ENCODE measurements at regions not wholly inside any gene's neighbourhood (a gene's known extent, or its start where the extent isn't known, plus 50 kb on each side); places are given as distances from the start of the nearest gene placed in this dataset.

- Histone ChIP-seq H3K9ac (ENCODE audit: low read length) (no peak overlapping the region), H3K9me3 (ENCODE audit: control insufficient read depth in 1 of 2, insufficient read depth in 1 of 2, low read depth in 1 of 2, low read length in 2 of 2) (peaks cover 44 to 49% of the 10 kb centered on the region in 2 experiments; a peak in 2 of 4 replicates), H3K27ac (ENCODE audit: low read depth, low read length) (no peak overlapping the region), H3K4me2 (ENCODE audit: low read length) (no peak overlapping the region), H2AFZ (ENCODE audit: low read depth, low read length, poor library complexity, severe bottlenecking) (no peak overlapping the region), H3K79me2 (ENCODE audit: insufficient read depth, low read length) (no peaks in the 10 kb centered on the region), H3K9me2 (ENCODE audit: insufficient read depth) (no peaks in the 10 kb centered on the region), H3K36me3 (ENCODE audit: control insufficient read depth in 1 of 2, insufficient read depth in 2 of 2, low read length in 2 of 2) (no peaks in the 10 kb centered on the region), H4K20me1 (ENCODE audit: insufficient read depth) (no peaks in the 10 kb centered on the region), H3K27me3 (ENCODE audit: insufficient read depth, low read length) (no peaks in the 10 kb centered on the region), H3K4me1 (ENCODE audit: control insufficient read depth in 1 of 2, insufficient read depth in 2 of 2, low read length in 2 of 2) (no peaks in the 10 kb centered on the region), H3K4me3 (replicated peaks in 1 of 2; ENCODE audit: low read depth in 1 of 2, low read length in 2 of 2) (no peak overlapping the region)
- intact Hi-C loops (cut with micrococcal nuclease): no loop called here
- RAD21 ChIA-PET (ENCODE audit: low non-redundant PET in 1 of 2, low total read pairs in 2 of 2, uncharacterized antibody in 2 of 2, unreplicated experiment in 2 of 2): no interaction called here
- TF ChIP-seq SIN3A (IDR thresholded peaks at IDR 0.05; ENCODE audit: low read depth) (no peak), EGR1 (IDR thresholded peaks at IDR 0.05; ENCODE audit: low read depth) (no peak), EZH2phosphoT487 (IDR thresholded peaks at IDR 0.05; ENCODE audit: borderline replicate concordance) (no peak), POLR2A (IDR thresholded peaks at IDR 0.05; ENCODE audit: borderline replicate concordance, extremely low read depth, insufficient read depth, insufficient read length) (no peak), REST (IDR thresholded peaks at IDR 0.05; ENCODE audit: low read depth) (no peak), CEBPB (IDR thresholded peaks at IDR 0.05; ENCODE audit: low read depth) (no peak), CBX3 (IDR thresholded peaks at IDR 0.05; ENCODE audit: low read depth) (no peak)
- DNase-seq (ENCODE audit: low read depth, low spot score): no peak
- BruUV-seq (replicated peaks): no TSS peak
- CTCF ChIA-PET: no interaction called here
- ATAC-seq: no peak
- POLR2A ChIA-PET: no interaction called here
Observed at GRCh38 chr10:107900131-107900530, 735.6 kb upstream of the SORCS1 start.

- Histone ChIP-seq H4K20me1 (ENCODE audit: insufficient read depth) (no peaks in the 10 kb centered on the region), H3K9me2 (ENCODE audit: insufficient read depth) (no peaks in the 10 kb centered on the region), H3K4me3 (replicated peaks in 1 of 2; ENCODE audit: low read depth in 1 of 2, low read length in 2 of 2) (no peak overlapping the region), H2AFZ (ENCODE audit: low read depth, low read length, poor library complexity, severe bottlenecking) (no peak overlapping the region), H3K79me2 (ENCODE audit: insufficient read depth, low read length) (no peaks in the 10 kb centered on the region), H3K36me3 (ENCODE audit: control insufficient read depth in 1 of 2, insufficient read depth in 2 of 2, low read length in 2 of 2) (no peaks in the 10 kb centered on the region), H3K27ac (ENCODE audit: low read depth, low read length) (no peak overlapping the region), H3K9me3 (ENCODE audit: control insufficient read depth in 1 of 2, insufficient read depth in 1 of 2, low read depth in 1 of 2, low read length in 2 of 2) (peaks cover 43 to 44% of the 10 kb centered on the region in 2 experiments; a peak in 2 of 4 replicates), H3K9ac (ENCODE audit: low read length) (no peak overlapping the region), H3K4me2 (ENCODE audit: low read length) (no peak overlapping the region), H3K4me1 (ENCODE audit: control insufficient read depth in 1 of 2, insufficient read depth in 2 of 2, low read length in 2 of 2) (no peaks in the 10 kb centered on the region), H3K27me3 (ENCODE audit: insufficient read depth, low read length) (no peaks in the 10 kb centered on the region)
- BruUV-seq (replicated peaks): no TSS peak
- ATAC-seq (no peak), DNase-seq (ENCODE audit: low read depth, low spot score) (no peak)
- CTCF ChIA-PET: no interaction called here
- intact Hi-C loops (cut with micrococcal nuclease): no loop called here
- POLR2A ChIA-PET: no interaction called here
- RAD21 ChIA-PET (ENCODE audit: low non-redundant PET in 1 of 2, low total read pairs in 2 of 2, uncharacterized antibody in 2 of 2, unreplicated experiment in 2 of 2): no interaction called here
- no peak for TF ChIP-seq EZH2phosphoT487 (IDR thresholded peaks at IDR 0.05; ENCODE audit: borderline replicate concordance)
- TF ChIP-seq SIN3A (IDR thresholded peaks at IDR 0.05; ENCODE audit: low read depth): no peak
- TF ChIP-seq EZH2 (IDR thresholded peaks at IDR 0.05): no peak
- no peak for TF ChIP-seq CTCF (IDR thresholded peaks at IDR 0.05 in 2 of 3, conservative IDR thresholded peaks at IDR 0.05 in 1 of 3; ENCODE audit: borderline replicate concordance in 1 of 3, insufficient read depth in 1 of 3, low read depth in 2 of 3, low read length in 2 of 3)
- TF ChIP-seq ZBTB33 (IDR thresholded peaks at IDR 0.05; ENCODE audit: extremely low read depth, insufficient replicate concordance, low read length): no peak
- TF ChIP-seq ZFX (IDR thresholded peaks at IDR 0.05): no peak
- no peak for TF ChIP-seq ATF3 (IDR thresholded peaks at IDR 0.05)
- no peak for TF ChIP-seq ZNF274 (IDR thresholded peaks at IDR 0.05; ENCODE audit: low read depth, low read length)
Observed at GRCh38 chr10:107899502-107900062, 735.1 kb upstream of the SORCS1 start.

Measured in HCT116 (cell line).